ENCODE measurements at regions not wholly inside any gene's neighbourhood (a gene's known extent, or its start where the extent isn't known, plus 50 kb on each side); places are given as distances from the start of the nearest gene placed in this dataset.

GRCh38 chr10:5269791-5270190 lies 73.2 kb downstream of the AKR1C4 start:
- TF ChIP-seq POLR2AphosphoS5 (IDR thresholded peaks at IDR 0.05; ENCODE audit: low read depth, low read length) (no peak), TCF7L2 (IDR thresholded peaks at IDR 0.05; ENCODE audit: low read depth, low read length) (no peak)
